GM13976 (cell line): ENCODE measurements at regions not wholly inside any gene's neighbourhood (a gene's known extent, or its start where the extent isn't known, plus 50 kb on each side); places are given as distances from the start of the nearest gene placed in this dataset.

Experiments
- DNase-seq: peaks from one replicate; pipeline ENCODE4 v3.0.0; 2012; ENCODE audit warnings: low spot score
- in situ Hi-C: fragments of 300-500 bp; cut with MboI; formaldehyde crosslinking; loops from one replicate; pipeline ENCODE4 v1.12.0; 2022; ENCODE audit warnings: low sequenced_read_pairs, mixed read lengths, inconsistent platforms; ENCODE audit not compliant: unreplicated experiment
- TF ChIP-seq, protein P1 (sequence below): IDR thresholded peaks from 2 replicates; pipeline ENCODE4 v1.5.1; 2012; ENCODE audit warnings: borderline replicate concordance, mild to moderate bottlenecking; ENCODE audit not compliant: insufficient read depth; ENCODE audit errors: extremely low read depth, missing control alignments, control extremely low read depth

DNA sequence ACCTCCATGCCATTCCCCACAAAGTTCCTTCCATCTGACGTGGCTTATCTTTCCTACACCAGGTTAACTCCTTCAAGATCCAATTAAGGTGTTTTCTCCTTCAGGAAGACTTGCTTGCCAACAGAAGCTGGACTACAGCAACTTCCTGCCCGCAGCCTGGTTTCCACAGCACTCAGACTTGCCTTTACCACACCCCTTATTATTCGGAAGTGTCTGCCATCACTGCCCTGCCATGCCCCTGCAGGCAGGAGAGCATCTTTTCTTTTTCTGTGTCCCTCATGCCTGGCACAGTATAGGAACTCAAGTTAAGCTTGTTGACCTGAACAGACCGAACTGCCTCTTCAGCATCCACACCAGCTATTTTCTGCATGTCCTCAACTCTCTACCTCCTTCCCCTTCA, 168.0 kb downstream of the FOXO1 start:
- in situ Hi-C loops, result no loop called here
- TF ChIP-seq, protein P1, sequence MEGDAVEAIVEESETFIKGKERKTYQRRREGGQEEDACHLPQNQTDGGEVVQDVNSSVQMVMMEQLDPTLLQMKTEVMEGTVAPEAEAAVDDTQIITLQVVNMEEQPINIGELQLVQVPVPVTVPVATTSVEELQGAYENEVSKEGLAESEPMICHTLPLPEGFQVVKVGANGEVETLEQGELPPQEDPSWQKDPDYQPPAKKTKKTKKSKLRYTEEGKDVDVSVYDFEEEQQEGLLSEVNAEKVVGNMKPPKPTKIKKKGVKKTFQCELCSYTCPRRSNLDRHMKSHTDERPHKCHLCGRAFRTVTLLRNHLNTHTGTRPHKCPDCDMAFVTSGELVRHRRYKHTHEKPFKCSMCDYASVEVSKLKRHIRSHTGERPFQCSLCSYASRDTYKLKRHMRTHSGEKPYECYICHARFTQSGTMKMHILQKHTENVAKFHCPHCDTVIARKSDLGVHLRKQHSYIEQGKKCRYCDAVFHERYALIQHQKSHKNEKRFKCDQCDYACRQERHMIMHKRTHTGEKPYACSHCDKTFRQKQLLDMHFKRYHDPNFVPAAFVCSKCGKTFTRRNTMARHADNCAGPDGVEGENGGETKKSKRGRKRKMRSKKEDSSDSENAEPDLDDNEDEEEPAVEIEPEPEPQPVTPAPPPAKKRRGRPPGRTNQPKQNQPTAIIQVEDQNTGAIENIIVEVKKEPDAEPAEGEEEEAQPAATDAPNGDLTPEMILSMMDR, result no peak
- no peak for DNase-seq

- TF ChIP-seq, protein P1, result no peak
- in situ Hi-C loops, result no loop called here
- no peak for DNase-seq
These were observed 164.2 kb downstream of the FOXO1 start for GRCh38 chr13:40502236-40502635.

DNA sequence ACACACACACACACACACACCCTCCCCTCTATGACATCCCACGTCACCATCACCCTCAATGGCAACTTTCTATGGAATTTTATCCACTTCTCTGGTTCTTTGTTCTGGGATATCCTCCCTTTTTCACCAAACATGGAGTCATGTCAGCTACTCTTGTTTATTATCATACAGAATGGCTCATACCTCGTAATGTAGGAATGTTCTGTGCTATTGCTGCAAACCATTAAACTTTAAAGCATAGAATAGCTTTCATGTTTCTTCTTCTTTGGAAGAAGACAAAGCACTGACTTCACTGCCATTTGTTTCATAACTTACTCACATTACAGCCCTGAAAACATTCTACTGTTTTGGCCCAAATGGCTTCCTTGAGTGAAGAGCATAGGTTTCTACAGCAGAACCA, 163.4 kb downstream of the FOXO1 start:
- TF ChIP-seq, protein P1, result no peak
- no peak for DNase-seq
- in situ Hi-C loops, result no loop called here

DNA sequence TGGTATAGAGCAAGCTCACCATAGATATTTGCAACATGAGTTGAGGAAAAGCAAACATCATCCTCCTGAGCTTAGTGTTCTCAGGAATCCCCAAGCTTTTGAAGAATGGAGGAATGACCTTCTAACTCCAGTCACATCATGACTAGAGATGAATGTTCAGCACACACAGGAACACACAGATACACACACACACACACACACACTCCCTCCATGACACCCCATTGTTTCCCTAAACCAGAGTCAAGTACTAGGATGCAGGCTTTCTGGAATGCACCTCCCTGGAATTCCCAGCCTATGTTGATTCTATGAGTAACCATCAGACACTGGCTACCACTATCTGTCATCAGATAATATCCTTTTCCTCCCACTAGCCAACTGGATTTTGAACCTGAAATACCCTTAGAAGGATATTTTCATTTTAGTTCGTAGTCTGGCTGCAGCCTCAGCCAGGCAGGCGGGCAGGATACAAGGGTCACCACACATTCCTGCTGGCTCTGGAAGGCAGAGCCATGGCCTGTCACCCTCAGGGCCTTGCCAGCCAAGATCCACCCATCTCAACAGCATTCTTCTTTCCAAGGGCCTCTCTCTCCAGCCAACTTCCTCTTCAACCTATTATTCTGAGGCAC, 162.4 kb downstream of the FOXO1 start:
- TF ChIP-seq, protein P1, result no peak
- in situ Hi-C loops, result no loop called here
- no peak for DNase-seq

- no peak for DNase-seq
- TF ChIP-seq, protein P1, result no peak
- in situ Hi-C loops, result no loop called here
These were observed 161.8 kb downstream of the FOXO1 start for GRCh38 chr13:40504641-40505040.

- no peak for DNase-seq
- in situ Hi-C loops, result no loop called here
- TF ChIP-seq, protein P1, result no peak
These were observed 161.2 kb downstream of the FOXO1 start for GRCh38 chr13:40505196-40505595.
